GM12878 (cell line): ENCODE measurements at regions not wholly inside any gene's neighbourhood (a gene's known extent, or its start where the extent isn't known, plus 50 kb on each side); places are given as distances from the start of the nearest gene placed in this dataset.

ENCODE experiments used
- CREM ChIP-seq: IDR thresholded peaks from 2 replicates; pipeline ENCODE4 v1.6.1; 2014; ENCODE audit warnings: antibody characterized with exemption, low read depth
- CTCF ChIP-seq, 3 experiments: IDR thresholded peaks in 2 of 3; conservative IDR thresholded peaks in 1 of 3; 2 replicates each; pipeline ENCODE4 v1.5.1; 2011; ENCODE audit warnings: low read depth in 3 of 3, low read length in 3 of 3, mild to moderate bottlenecking in 3 of 3, control low read depth in 2 of 3, moderate library complexity in 2 of 3, inconsistent platforms in 1 of 3, mixed read lengths in 1 of 3; ENCODE audit not compliant: control insufficient read depth in 2 of 3, insufficient read depth in 1 of 3; ENCODE audit errors: extremely low read depth in 1 of 3
- HDAC6 ChIP-seq: fragments of 200-600 bp; sonication (generic); IDR thresholded peaks from one replicate; pipeline ENCODE4 v1.8.0; 2017; ENCODE audit warnings: antibody characterized with exemption; ENCODE audit not compliant: unreplicated experiment

- TF ChIP-seq HDAC6 (no peak), CREM (no peak), CTCF (IDR thresholded peaks at IDR 0.05 in 2 of 3, conservative IDR thresholded peaks at IDR 0.05 in 1 of 3; ENCODE audit: control insufficient read depth in 2 of 3, extremely low read depth in 1 of 3, insufficient read depth in 1 of 3, low read depth in 3 of 3, low read length in 3 of 3) (no peak)
Measured at GRCh38 chr22:48391171-48391711, 1436.4 kb downstream of the BRD1 start.
